GM23338 (cell line): ENCODE measurements at regions not wholly inside any gene's neighbourhood (a gene's known extent, or its start where the extent isn't known, plus 50 kb on each side); places are given as distances from the start of the nearest gene placed in this dataset.

Source experiments
- CTCF ChIP-seq, 2 experiments: fragments of 200-600 bp in 1 of 2; sonication (generic) in 1 of 2; conservative IDR thresholded peaks; 2 replicates each; pipeline versions ENCODE4 v1.5.1 to v1.6.1; 2016 to 2017; ENCODE audit warnings: antibody characterized with exemption in 2 of 2, low read depth in 2 of 2, mild to moderate bottlenecking in 2 of 2, moderate library complexity in 1 of 2
- EZH2 ChIP-seq: fragments of 200-600 bp; sonication (generic); IDR thresholded peaks from one replicate; pipeline ENCODE4 v1.8.0; 2017; ENCODE audit warnings: antibody characterized with exemption, mild to moderate bottlenecking, low read depth; ENCODE audit not compliant: unreplicated experiment
- EZH2phosphoT487 ChIP-seq: fragments of 200-600 bp; sonication (generic); IDR thresholded peaks from one replicate; pipeline ENCODE4 v1.8.1; 2018; ENCODE audit warnings: antibody characterized with exemption; ENCODE audit not compliant: unreplicated experiment
- NANOG ChIP-seq: IDR thresholded peaks from 2 replicates; pipeline ENCODE4 v1.6.1; 2016; ENCODE audit warnings: antibody characterized with exemption, borderline replicate concordance
- POLR2AphosphoS5 ChIP-seq: IDR thresholded peaks from 2 replicates; pipeline ENCODE4 v1.6.1; 2016; ENCODE audit warnings: antibody characterized with exemption, low read depth
- STAT1 ChIP-seq: IDR thresholded peaks from one replicate; pipeline ENCODE4 v1.6.1; 2016; ENCODE audit warnings: antibody characterized with exemption; ENCODE audit not compliant: unreplicated experiment
- TF ChIP-seq, protein P1 (sequence below): IDR thresholded peaks from one replicate; pipeline ENCODE4 v1.6.1; 2018; ENCODE audit warnings: antibody characterized with exemption; ENCODE audit not compliant: unreplicated experiment

- TF ChIP-seq POLR2AphosphoS5, result no peak
- no peak for TF ChIP-seq CTCF (conservative IDR thresholded peaks at IDR 0.05; ENCODE audit: low read depth in 2 of 2)
- TF ChIP-seq, protein P1, sequence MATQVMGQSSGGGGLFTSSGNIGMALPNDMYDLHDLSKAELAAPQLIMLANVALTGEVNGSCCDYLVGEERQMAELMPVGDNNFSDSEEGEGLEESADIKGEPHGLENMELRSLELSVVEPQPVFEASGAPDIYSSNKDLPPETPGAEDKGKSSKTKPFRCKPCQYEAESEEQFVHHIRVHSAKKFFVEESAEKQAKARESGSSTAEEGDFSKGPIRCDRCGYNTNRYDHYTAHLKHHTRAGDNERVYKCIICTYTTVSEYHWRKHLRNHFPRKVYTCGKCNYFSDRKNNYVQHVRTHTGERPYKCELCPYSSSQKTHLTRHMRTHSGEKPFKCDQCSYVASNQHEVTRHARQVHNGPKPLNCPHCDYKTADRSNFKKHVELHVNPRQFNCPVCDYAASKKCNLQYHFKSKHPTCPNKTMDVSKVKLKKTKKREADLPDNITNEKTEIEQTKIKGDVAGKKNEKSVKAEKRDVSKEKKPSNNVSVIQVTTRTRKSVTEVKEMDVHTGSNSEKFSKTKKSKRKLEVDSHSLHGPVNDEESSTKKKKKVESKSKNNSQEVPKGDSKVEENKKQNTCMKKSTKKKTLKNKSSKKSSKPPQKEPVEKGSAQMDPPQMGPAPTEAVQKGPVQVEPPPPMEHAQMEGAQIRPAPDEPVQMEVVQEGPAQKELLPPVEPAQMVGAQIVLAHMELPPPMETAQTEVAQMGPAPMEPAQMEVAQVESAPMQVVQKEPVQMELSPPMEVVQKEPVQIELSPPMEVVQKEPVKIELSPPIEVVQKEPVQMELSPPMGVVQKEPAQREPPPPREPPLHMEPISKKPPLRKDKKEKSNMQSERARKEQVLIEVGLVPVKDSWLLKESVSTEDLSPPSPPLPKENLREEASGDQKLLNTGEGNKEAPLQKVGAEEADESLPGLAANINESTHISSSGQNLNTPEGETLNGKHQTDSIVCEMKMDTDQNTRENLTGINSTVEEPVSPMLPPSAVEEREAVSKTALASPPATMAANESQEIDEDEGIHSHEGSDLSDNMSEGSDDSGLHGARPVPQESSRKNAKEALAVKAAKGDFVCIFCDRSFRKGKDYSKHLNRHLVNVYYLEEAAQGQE, result no peak
- no peak for TF ChIP-seq EZH2
- no peak for TF ChIP-seq NANOG
- TF ChIP-seq EZH2phosphoT487, result no peak
- no peak for TF ChIP-seq STAT1
These were observed 176.9 kb upstream of the FZD8 start for GRCh38 chr10:35819011-35819410.
